Activated naive CD8-positive, alpha-beta T cell treated with anti-CD3 and anti-CD28 coated beads for 36 hours (primary cell): ENCODE measurements at regions not wholly inside any gene's neighbourhood (a gene's known extent, or its start where the extent isn't known, plus 50 kb on each side); places are given as distances from the start of the nearest gene placed in this dataset.
"Not testable (repeated sequence)": the region's sequence is repeated elsewhere in the genome, so short reads cannot be mapped to it uniquely, and the experiment has no call there.

ENCODE experiments used
- DNase-seq: peaks from one replicate; pipeline ENCODE4 v3.0.0; 2021
- H3K27ac Mint-ChIP-seq: one replicate; pipeline ENCODE4 v1.8.0; 2022; ENCODE audit warnings: mild to moderate bottlenecking, moderate library complexity, mixed read lengths
- H3K27me3 Mint-ChIP-seq: one replicate; pipeline ENCODE4 v1.8.0; 2022; ENCODE audit warnings: mild to moderate bottlenecking, mixed read lengths
- H3K36me3 Mint-ChIP-seq: one replicate; pipeline ENCODE4 v1.8.0; 2021; ENCODE audit warnings: mild to moderate bottlenecking, mixed read lengths
- H3K4me1 Mint-ChIP-seq: one replicate; pipeline ENCODE4 v1.8.0; 2021; ENCODE audit warnings: mixed read lengths
- H3K4me3 Mint-ChIP-seq: one replicate; pipeline ENCODE4 v1.8.0; 2022; ENCODE audit warnings: mild to moderate bottlenecking, moderate library complexity, mixed read lengths
- H3K9me3 Mint-ChIP-seq: one replicate; pipeline ENCODE4 v1.8.0; 2022; ENCODE audit warnings: mixed read lengths

DNA sequence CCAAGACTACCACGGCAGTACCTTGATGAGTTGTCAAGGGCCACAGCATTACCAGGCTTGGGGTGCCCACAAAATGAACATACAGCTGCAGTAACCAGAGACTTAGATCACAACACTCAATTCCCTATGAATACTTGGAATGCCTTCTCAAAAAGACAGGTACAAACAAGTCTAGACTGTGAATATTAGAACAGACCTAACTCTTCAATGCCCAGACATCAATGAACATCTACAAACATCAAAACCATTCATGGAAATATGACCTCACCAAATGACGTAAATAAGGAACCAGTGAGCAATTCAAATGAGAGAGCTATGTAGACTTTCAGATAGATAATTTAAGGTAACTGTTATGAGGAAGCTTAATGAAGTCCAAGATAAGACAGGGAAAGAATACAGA is 185.1 kb upstream of the POU1F1 start:
- DNase-seq, result no peak
- peaks cover 2% of the 10 kb centered on the region for H3K9me3 Mint-ChIP-seq
- no peaks in the 10 kb centered on the region for H3K36me3 Mint-ChIP-seq
- no peak overlapping the region for H3K4me3 Mint-ChIP-seq
- no peaks in the 10 kb centered on the region for H3K27me3 Mint-ChIP-seq
- no peak overlapping the region for H3K27ac Mint-ChIP-seq
- H3K4me1 Mint-ChIP-seq, result no peaks in the 10 kb centered on the region

GRCh38 chr3:87461036-87461435 is 184.7 kb upstream of the POU1F1 start:
- Mint-ChIP-seq H3K27ac (no peak overlapping the region), H3K4me1 (no peaks in the 10 kb centered on the region), H3K9me3 (peaks cover 2% of the 10 kb centered on the region), H3K4me3 (no peak overlapping the region), H3K27me3 (no peaks in the 10 kb centered on the region), H3K36me3 (no peaks in the 10 kb centered on the region)
- DNase-seq, result no peak

DNA sequence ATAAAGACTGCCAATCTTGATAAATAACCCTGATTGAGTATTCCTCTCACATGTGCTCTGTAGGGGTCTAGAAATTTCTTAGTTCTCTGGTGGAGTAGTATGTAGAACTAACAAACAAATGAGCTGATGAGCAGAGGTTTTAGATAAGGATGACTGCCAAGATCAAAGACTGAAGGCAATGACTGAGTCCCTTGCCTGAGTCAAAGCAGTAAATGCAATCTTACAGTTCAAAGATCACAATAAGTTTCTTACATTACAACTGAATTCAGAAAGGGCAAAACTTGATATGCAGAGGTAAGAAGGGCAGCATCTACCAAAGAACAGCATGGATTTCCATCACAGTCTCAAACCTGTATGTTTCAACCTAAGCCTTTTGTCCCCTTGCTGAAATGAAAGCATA is 172.2 kb upstream of the POU1F1 start:
- Mint-ChIP-seq H3K4me3 (no peak overlapping the region), H3K4me1 (no peaks in the 10 kb centered on the region), H3K36me3 (no peaks in the 10 kb centered on the region), H3K27me3 (no peaks in the 10 kb centered on the region), H3K9me3 (peaks cover 8% of the 10 kb centered on the region), H3K27ac (no peak overlapping the region)
- DNase-seq, result no peak

GRCh38 chr3:87446849-87447387 is 170.5 kb upstream of the POU1F1 start:
- no peak for DNase-seq
- Mint-ChIP-seq H3K36me3 (no peaks in the 10 kb centered on the region), H3K4me3 (no peak overlapping the region), H3K27me3 (no peaks in the 10 kb centered on the region), H3K27ac (no peak overlapping the region), H3K9me3 (peaks cover 8% of the 10 kb centered on the region), H3K4me1 (no peaks in the 10 kb centered on the region)

DNA sequence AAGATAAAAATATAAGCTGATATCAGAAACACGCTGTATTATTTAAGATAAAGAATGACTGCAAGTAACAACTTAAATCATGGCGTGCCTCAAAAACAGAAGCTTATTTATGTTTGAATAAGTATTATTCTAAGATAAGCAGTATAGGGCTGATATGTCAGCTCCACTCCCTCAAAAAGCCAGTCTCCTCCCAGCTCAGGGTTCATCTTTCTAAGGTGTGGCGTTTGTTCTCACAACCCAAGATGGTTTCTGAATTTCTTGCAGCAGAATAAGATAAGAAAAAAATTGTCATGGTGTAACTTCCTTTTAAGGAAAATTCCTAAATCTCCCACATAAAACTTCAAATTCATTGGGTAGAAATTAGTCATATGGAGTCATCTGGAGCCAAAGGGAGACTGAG is 166.1 kb upstream of the POU1F1 start:
- Mint-ChIP-seq H3K27ac (no peak overlapping the region), H3K4me1 (peaks cover 3% of the 10 kb centered on the region), H3K36me3 (no peaks in the 10 kb centered on the region)

DNA sequence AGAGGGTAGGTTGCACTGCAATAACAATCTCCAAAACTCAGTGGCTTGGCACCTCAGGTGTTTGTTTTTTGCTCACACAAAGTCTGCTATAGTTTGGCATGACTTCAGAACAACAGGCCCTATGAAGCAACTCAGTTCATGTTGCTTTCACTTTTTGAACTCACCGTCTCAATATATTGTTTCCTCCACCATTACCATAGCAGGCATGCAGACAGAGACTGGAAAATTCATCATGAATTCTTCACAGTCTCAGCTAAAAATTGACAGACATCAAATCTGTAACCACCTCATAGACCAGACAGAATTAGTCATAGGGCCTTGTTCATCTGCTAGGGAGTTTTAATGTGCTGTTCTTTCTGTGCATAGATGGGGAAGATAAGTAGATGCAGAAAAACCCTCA is 161.4 kb upstream of the POU1F1 start:
- DNase-seq, result no peak
- Mint-ChIP-seq H3K36me3 (no peaks in the 10 kb centered on the region), H3K27me3 (no peaks in the 10 kb centered on the region), H3K27ac (no peak overlapping the region), H3K4me3 (no peak overlapping the region), H3K4me1 (peaks cover 3% of the 10 kb centered on the region), H3K9me3 (no peaks in the 10 kb centered on the region)

More for the DNA sequence above, 166.1 kb upstream of the POU1F1 start:
- Mint-ChIP-seq H3K4me3 (no peak overlapping the region), H3K27me3 (no peaks in the 10 kb centered on the region), H3K9me3 (peaks cover 6% of the 10 kb centered on the region)
- DNase-seq, result no peak

DNA sequence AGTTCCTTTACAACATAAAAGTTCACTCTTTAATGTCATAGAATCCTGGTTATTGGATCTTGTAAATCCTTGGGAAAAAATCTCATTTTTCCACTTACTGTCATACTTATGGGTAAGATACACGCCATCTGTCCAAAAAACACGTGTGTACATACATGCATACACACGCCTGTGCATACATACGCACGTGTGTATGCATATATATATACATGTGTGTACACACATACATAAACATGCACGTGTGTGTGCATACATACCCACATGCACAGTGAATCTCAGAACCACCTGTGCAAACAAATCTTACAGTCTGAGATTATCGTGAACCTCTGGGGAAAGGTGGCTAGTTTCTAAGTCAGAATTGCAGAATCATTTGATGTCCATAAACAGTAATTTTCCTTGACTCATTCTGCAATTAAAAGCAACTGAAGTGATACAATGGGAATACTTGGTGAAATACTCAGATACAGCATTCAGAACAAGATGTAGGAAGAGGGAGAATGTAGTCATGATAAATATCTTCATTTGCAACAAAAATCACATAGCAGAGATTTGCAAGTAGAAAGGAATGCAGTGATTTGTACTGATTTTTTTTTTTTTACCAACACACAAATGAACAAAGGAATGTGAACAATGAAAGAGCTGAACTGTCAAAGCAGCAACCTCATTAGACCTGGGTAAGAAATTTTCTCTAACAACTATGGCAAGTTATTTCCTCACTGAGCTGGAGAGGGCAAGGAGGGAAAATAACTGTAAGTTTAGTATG is 160.6 kb upstream of the POU1F1 start:
- H3K27me3 Mint-ChIP-seq, result no peaks in the 10 kb centered on the region

GRCh38 chr3:87435926-87436620 is 159.7 kb upstream of the POU1F1 start:
- Mint-ChIP-seq H3K4me1 (peaks cover 3% of the 10 kb centered on the region), H3K36me3 (no peaks in the 10 kb centered on the region), H3K4me3 (no peak overlapping the region), H3K9me3 (no peaks in the 10 kb centered on the region), H3K27ac (no peak overlapping the region), H3K27me3 (no peaks in the 10 kb centered on the region)
- DNase-seq, result no peak

More for the DNA sequence above, 160.6 kb upstream of the POU1F1 start:
- Mint-ChIP-seq H3K36me3 (no peaks in the 10 kb centered on the region), H3K4me3 (no peak overlapping the region), H3K9me3 (no peaks in the 10 kb centered on the region), H3K4me1 (peaks cover 3% of the 10 kb centered on the region), H3K27ac (no peak overlapping the region)
- DNase-seq, result no peak

- H3K4me3 Mint-ChIP-seq, H3K36me3 Mint-ChIP-seq, H3K27ac Mint-ChIP-seq, H3K27me3 Mint-ChIP-seq, H3K9me3 Mint-ChIP-seq, H3K4me1 Mint-ChIP-seq, DNase-seq: not testable (repeated sequence)
These were observed 157.1 kb upstream of the POU1F1 start for GRCh38 chr3:87433445-87433844.

- Mint-ChIP-seq H3K4me1 (no peaks in the 10 kb centered on the region), H3K4me3 (no peak overlapping the region), H3K36me3 (no peaks in the 10 kb centered on the region), H3K27me3 (peaks cover 3% of the 10 kb centered on the region), H3K27ac (no peak overlapping the region), H3K9me3 (no peaks in the 10 kb centered on the region)
- DNase-seq, result no peak
These were observed 150.5 kb upstream of the POU1F1 start for GRCh38 chr3:87426918-87427317.

DNA sequence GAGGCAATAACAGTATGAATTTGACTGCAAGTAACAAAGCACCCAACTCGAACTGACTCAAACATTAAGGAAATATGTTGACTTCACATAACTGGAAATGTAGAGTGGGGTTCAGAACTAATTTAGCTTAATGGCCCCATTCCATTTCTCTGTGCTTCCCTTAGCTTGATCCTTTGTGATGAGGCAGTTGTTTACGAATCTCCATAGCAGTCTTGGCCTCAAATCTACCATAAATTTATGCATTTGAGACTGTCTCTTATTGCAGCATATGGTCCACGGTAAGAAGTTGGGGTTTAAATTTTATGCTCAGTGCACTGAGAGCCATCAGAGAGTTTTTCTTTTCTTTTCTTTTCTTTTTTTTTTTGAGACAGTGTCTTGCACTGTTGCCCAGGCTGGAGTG is 148.7 kb upstream of the POU1F1 start:
- no peak overlapping the region for H3K4me3 Mint-ChIP-seq
- no peaks in the 10 kb centered on the region for H3K36me3 Mint-ChIP-seq
- H3K4me1 Mint-ChIP-seq, result no peaks in the 10 kb centered on the region
- no peak overlapping the region for H3K27ac Mint-ChIP-seq
- peaks cover 3% of the 10 kb centered on the region for H3K27me3 Mint-ChIP-seq
- no peaks in the 10 kb centered on the region for H3K9me3 Mint-ChIP-seq
- no peak for DNase-seq

- Mint-ChIP-seq H3K27ac (no peak overlapping the region), H3K27me3 (peaks cover 3% of the 10 kb centered on the region), H3K4me3 (no peak overlapping the region), H3K9me3 (no peaks in the 10 kb centered on the region), H3K36me3 (no peaks in the 10 kb centered on the region), H3K4me1 (no peaks in the 10 kb centered on the region)
- DNase-seq, result no peak
These were observed 147.0 kb upstream of the POU1F1 start for GRCh38 chr3:87423336-87423735.

- H3K27ac Mint-ChIP-seq, result no peak overlapping the region
- H3K4me1 Mint-ChIP-seq, result no peaks in the 10 kb centered on the region
- no peaks in the 10 kb centered on the region for H3K9me3 Mint-ChIP-seq
- H3K27me3 Mint-ChIP-seq, result peaks cover 3% of the 10 kb centered on the region
- H3K4me3 Mint-ChIP-seq, result no peak overlapping the region
- H3K36me3 Mint-ChIP-seq, result no peaks in the 10 kb centered on the region
- no peak for DNase-seq
These were observed 145.9 kb upstream of the POU1F1 start for GRCh38 chr3:87422333-87422732.

GRCh38 chr3:87420171-87420570 is 143.8 kb upstream of the POU1F1 start:
- no peak overlapping the region for H3K4me3 Mint-ChIP-seq
- H3K9me3 Mint-ChIP-seq, result no peaks in the 10 kb centered on the region
- no peaks in the 10 kb centered on the region for H3K36me3 Mint-ChIP-seq
- H3K27ac Mint-ChIP-seq, result no peak overlapping the region
- H3K4me1 Mint-ChIP-seq, result no peaks in the 10 kb centered on the region
- peaks cover 3% of the 10 kb centered on the region for H3K27me3 Mint-ChIP-seq
- DNase-seq, result no peak

DNA sequence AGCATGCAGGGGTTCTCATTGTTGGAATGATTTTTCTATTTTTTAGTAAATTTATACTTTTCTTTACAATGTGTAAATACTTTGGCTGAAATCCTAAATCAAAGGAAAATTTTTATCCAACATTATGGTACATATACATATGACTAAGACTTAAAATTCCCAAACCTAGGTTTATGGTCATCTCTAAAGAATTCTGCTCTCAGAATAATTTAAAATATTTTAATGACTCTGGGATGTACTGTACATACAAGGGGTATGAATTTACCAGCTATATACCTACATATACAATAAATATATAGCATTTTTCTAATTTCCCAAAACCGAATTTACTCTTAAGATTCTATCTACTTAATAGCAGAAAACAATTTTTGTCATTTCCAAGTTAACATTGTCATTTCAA is 137.9 kb upstream of the POU1F1 start:
- H3K27me3 Mint-ChIP-seq, result no peaks in the 10 kb centered on the region
- no peak overlapping the region for H3K27ac Mint-ChIP-seq
- DNase-seq, result no peak
- no peaks in the 10 kb centered on the region for H3K36me3 Mint-ChIP-seq
- no peaks in the 10 kb centered on the region for H3K9me3 Mint-ChIP-seq
- H3K4me3 Mint-ChIP-seq, result no peak overlapping the region
- H3K4me1 Mint-ChIP-seq, result no peaks in the 10 kb centered on the region

GRCh38 chr3:87413814-87414213 is 137.4 kb upstream of the POU1F1 start:
- Mint-ChIP-seq H3K27ac (no peak overlapping the region), H3K36me3 (no peaks in the 10 kb centered on the region), H3K9me3 (no peaks in the 10 kb centered on the region), H3K4me3 (no peak overlapping the region), H3K4me1 (no peaks in the 10 kb centered on the region), H3K27me3 (no peaks in the 10 kb centered on the region)
- no peak for DNase-seq
